ENCODE measurements at regions not wholly inside any gene's neighbourhood (a gene's known extent, or its start where the extent isn't known, plus 50 kb on each side); places are given as distances from the start of the nearest gene placed in this dataset.
"Not testable (repeated sequence)": the region's sequence is repeated elsewhere in the genome, so short reads cannot be mapped to it uniquely, and the experiment has no call there.

- DNase-seq: no peak
Measured at GRCh38 chr18:42486271-42486670, 531.2 kb downstream of the PIK3C3 start.

DNA sequence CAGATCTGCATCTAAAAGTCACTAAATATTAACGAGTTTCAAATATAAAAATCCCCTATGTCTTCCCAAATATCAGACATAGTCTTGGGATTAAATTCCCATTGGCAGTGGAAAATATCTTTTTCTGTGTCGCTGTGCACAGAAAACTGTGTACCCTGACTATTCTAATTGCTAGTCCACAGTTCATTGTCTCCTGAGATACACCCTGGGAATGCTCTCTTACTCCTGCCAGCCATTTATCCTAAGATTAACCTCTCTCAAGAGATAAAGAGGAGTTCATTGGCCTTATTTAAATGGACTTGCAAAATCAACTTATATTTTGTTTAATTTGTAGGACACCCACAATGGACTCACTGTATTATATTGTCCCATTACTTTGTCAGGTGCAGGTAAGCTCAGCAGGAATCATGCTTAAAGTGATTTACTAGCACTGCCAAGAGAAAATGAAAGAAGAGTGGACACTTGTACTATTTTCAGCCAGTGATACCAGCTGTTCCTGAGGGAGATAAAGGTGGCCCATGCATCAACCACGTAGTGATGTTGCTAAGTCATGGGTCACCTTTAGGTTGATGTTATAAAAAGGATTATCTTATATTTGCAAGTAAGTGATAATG is 553.8 kb downstream of the PIK3C3 start:
- no peak for DNase-seq

DNA sequence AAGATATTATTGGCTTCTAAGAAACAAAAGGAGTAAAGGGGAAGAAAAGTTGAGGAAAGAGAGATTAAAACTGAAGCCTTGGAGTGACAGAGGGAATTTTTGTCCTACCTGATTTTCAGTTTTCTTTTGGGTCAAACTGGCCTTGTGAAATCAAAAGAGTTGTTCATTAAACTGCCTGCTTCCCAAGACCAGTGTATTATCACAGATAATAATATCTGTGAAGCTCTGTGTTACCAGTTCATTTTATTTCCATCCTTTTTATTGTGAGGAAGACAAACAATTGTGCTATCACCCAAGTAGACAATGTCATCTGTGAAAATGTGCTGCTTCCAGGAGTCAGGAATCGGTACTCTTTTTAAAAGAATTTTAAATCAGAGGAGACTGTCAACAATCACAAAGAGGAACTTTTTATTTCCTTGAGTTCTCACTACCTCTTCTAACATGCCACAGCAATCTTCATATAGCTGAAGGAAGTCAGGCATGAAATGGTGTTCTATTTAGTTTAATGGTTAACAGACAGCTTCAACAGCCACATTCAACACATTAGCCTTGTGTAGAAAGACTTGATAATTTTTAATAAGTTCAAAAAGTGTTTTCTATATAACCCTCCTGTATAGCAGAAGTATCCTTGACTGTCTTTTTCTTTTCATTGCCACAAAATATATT is 554.8 kb downstream of the PIK3C3 start:
- DNase-seq: no peak

DNA sequence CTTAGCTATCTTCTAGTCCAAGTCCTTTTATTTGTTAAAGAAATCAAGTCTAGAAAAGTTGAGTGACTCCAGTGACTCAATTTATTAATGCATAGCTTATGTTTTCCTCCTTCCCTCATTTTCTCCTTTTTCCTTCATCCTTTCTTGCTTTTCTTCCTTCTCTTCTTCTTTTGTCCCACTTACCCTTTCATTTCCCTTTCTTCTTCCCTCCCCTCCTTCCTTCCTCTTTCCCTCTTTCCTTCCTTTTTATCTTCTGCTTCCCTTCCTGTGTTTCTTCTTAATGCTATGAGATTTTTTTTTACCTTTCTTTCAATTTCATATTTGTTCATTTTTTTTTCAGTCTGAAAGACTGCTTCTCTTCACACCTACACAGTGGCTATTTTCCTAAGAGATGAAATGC is 555.5 kb downstream of the PIK3C3 start:
- no peak for DNase-seq

DNA sequence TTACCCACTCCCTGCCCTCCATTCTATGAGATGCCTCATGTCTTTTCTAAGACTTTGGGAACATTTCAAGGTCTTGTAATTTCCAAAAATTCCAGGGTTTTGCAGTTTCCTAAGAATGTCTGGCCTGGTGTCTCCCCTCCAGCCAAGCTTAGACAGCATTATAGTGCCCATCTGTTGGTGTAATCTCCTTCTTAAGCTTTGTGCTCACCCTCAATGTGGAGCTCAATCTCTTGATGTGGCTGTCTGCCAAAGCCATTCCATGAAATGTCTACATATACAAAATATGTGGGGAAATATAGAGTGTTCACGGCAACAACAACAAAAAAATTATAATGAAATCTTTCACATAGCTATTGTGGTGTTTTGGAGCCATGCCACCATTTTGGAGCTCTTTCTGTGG is 558.4 kb downstream of the PIK3C3 start:
- no peak for DNase-seq

DNA sequence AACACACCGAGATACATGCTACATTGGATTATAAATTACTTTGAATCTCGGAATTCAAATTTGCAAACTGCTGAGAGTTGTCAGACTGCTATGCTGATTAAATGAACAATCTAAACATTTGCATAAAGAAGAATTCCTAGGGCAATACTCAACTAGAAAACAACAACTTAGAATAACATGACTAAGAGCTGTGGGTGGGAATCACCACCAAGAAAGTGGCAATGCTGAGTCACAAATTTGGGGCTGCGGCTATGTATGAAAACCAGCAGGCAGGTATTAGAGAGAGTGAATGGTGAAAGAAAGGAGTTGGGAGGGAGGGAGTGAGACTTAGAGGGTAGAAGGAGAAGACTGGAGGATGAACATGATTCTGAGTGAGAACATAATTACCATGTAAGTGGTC is 559.5 kb downstream of the PIK3C3 start:
- no peak for DNase-seq

DNA sequence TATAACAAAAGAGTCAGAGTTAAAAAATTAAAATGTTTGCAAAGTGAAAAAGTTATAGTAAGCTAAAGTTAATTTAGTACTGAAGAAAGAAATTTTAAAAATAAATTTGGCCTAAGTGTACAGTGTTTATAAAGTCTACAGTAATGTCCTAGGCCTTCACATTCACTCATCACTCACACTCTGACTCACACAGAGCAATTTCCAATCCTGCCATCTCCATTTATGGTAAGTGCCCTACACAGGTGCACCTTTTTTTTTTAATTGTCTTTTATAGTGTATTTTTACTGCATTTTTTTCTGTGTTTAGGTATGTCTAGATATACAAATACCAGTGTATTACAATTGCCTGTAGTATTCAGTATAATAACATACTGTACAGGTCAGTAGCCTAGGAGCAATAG is 562.9 kb downstream of the PIK3C3 start:
- DNase-seq: no peak

GRCh38 chr18:42518331-42518730 is 563.3 kb downstream of the PIK3C3 start:
- DNase-seq: not testable (repeated sequence)

DNA sequence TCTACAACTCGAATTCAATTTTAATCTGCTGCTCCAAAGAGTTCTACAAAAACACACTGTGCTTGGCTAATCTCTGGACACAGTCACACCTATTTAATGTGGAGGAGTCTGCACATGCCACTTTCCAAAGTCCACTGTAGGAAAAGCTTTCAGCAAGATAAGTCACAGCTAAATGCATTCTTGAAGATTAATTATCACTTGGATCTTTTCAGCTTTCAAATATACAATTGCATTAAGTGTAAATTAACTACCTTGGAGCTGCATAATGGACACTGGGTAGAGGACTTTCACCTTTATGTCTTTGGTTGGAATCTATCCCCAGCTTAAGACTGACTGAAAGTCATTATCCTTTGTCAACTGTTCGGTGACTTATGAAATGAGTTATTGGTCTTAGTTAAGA is 565.1 kb downstream of the PIK3C3 start:
- DNase-seq: no peak

DNA sequence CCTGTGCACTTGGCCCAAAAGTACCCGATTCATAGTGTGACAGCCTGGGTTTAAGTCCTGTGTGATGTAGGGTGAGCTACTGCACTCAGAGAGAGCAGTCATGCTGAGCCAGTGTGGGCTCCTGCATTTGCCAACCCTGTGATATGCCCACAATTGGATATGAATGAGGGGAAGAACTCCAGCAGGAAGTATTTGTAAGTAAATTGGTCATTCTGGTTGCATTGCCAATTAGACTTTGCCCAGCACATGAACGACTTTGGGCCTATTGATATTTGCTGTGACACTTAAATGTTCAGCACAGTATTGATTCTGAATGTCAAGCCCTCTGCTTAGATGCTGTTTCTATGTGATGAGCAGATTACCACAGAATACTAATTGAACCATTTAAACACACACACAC is 570.9 kb downstream of the PIK3C3 start:
- DNase-seq: no peak

DNA sequence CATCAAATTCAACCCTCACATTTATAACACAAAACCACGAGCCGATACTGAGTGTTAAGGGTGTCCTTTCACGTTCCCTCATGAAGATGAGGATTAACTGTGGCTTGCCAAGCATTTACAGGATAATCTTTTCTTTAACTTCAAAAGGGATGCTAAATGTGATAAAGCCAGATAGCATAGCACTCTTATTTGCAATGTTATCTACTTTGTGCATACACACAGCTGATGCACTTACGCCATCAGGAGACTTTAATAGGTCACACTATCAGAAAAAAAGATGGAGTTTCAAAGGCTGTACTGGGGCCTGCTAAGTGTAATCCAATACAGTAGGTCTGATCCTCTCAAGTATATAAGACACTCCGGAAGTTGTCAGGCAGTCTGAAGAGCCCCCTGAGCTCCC is 572.7 kb downstream of the PIK3C3 start:
- DNase-seq: no peak

GRCh38 chr18:42530276-42530675 is 575.2 kb downstream of the PIK3C3 start:
- DNase-seq: no peak

GRCh38 chr18:42532119-42532518 is 577.1 kb downstream of the PIK3C3 start:
- DNase-seq: no peak

GRCh38 chr18:42533009-42533575 is 578.1 kb downstream of the PIK3C3 start:
- no peak for DNase-seq

- DNase-seq: no peak
Measured at GRCh38 chr18:42533616-42534015, 578.6 kb downstream of the PIK3C3 start.

GRCh38 chr18:42534313-42534712 is 579.3 kb downstream of the PIK3C3 start:
- no peak for DNase-seq

DNA sequence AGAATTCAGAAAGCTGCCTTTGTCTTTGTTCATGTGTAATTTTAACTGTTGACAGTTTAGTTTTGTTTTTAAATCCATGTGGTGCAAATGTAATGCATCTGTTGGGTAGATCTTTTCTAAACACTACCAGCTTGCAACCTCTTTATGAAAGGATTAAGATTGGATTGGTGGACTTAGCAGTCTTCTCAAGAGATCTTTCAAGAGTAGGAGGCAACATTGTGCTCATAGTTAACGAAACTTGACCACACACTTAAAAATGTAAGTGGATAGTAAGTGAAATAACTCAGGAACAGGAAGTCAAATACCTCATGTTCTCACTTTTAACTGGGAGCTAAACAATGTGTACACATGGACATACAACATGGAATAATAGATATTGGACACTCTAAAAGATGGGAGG is 579.0 kb downstream of the RIT2 start:
- DNase-seq: no peak

- DNase-seq: no peak
Measured at GRCh38 chr18:42537291-42537690, 578.2 kb downstream of the RIT2 start.

GRCh38 chr18:42544901-42545300 is 570.6 kb downstream of the RIT2 start:
- no peak for DNase-seq

- no peak for DNase-seq
Measured at GRCh38 chr18:42545825-42546224, 569.7 kb downstream of the RIT2 start.

DNA sequence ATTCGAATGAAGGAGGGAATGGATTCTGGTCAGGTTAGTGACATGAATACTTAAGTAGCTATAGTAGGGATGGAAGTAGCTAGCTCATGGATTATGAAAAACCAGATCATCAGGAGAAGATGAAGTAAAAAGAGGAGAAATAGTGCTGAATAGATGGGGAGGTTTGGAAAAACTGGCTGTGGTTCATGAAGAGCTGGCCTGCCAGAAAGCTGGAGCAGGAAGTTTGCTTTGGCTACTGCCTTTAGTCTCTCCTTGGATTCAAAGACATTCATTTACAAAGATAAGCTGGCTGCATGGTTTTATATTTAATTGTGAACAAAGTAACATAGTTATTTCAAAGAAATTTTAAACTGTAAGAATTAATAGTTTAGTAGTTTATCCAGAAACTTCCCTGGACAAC is 567.0 kb downstream of the RIT2 start:
- DNase-seq: no peak

DNA sequence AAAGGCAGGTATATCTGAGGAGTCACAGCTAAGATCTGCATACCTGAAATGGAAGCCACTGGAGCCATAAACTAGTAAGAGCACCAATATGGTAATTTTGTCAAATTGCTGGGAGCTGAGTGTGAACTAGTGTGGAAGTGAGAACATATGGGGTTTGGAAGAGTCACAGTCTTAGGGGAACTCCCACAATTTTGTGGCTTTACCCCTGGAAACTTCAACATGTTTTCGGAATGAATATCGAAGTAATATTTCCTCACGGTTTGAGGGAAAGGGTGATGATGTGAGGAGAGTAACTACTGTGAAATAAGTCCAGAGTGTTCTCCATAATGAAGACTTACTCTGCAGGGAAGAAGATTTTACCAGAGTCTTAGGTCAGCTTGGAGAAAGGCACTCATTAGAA is 565.9 kb downstream of the RIT2 start:
- DNase-seq: no peak

- not testable (repeated sequence) for DNase-seq
Measured at GRCh38 chr18:42552559-42552958, 562.9 kb downstream of the RIT2 start.

- no peak for DNase-seq
Measured at GRCh38 chr18:42559069-42559690, 556.3 kb downstream of the RIT2 start.
